GM12892 (cell line): ENCODE measurements at regions not wholly inside any gene's neighbourhood (a gene's known extent, or its start where the extent isn't known, plus 50 kb on each side); places are given as distances from the start of the nearest gene placed in this dataset.
"Not testable (repeated sequence)": the region's sequence is repeated elsewhere in the genome, so short reads cannot be mapped to it uniquely, and the experiment has no call there.

ENCODE experiments used
- DNase-seq: peaks from one replicate; pipeline ENCODE4 v3.0.0; 2011; ENCODE audit not compliant: insufficient read length
- FAIRE-seq: peaks from 2 replicates; lab custom pipeline; 2011; peaks lifted over from hg19 to GRCh38; lab: Jason Lieb, UNC
- POLR2A ChIP-seq: IDR thresholded peaks from 2 replicates; pipeline ENCODE4 v1.6.1; 2011; ENCODE audit warnings: low read depth, low read length, control low read depth
- POLR2AphosphoS5 ChIP-seq: IDR thresholded peaks from 2 replicates; pipeline ENCODE4 v1.6.1; 2011; ENCODE audit warnings: low read depth, low read length, control low read depth
- TAF1 ChIP-seq: IDR thresholded peaks from 2 replicates; pipeline ENCODE4 v1.6.1; 2011; ENCODE audit warnings: low read depth, mild to moderate bottlenecking, control low read depth, low read length, borderline replicate concordance

GRCh38 chr6:140275725-140276124 lies 901.3 kb upstream of the CITED2 start:
- no peak for TF ChIP-seq POLR2A
- no peak for TF ChIP-seq POLR2AphosphoS5
- no peak for TF ChIP-seq TAF1
- DNase-seq (no peak), FAIRE-seq (no peak)

GRCh38 chr6:140274548-140274947 lies 900.1 kb upstream of the CITED2 start:
- DNase-seq, result no peak
- FAIRE-seq, result no peak
- TF ChIP-seq TAF1 (no peak), POLR2AphosphoS5 (no peak), POLR2A (no peak)

GRCh38 chr6:140271759-140272377 lies 897.4 kb upstream of the CITED2 start:
- DNase-seq, result no peak
- TF ChIP-seq POLR2AphosphoS5 (no peak), TAF1 (no peak), POLR2A (no peak)
- FAIRE-seq, result peak; percentile 64

- no peak for FAIRE-seq
- TF ChIP-seq POLR2A (no peak), TAF1 (no peak), POLR2AphosphoS5 (no peak)
- no peak for DNase-seq
Measured at GRCh38 chr6:140269591-140270165, 895.2 kb upstream of the CITED2 start.

- DNase-seq (no peak), FAIRE-seq (no peak)
- TF ChIP-seq POLR2A (no peak), POLR2AphosphoS5 (no peak), TAF1 (no peak)
Measured at GRCh38 chr6:140264431-140264830, 890.0 kb upstream of the CITED2 start.

- FAIRE-seq, DNase-seq: not testable (repeated sequence)
Measured at GRCh38 chr6:140258302-140258701, 883.9 kb upstream of the CITED2 start.

GRCh38 chr6:140256248-140256647 lies 881.8 kb upstream of the CITED2 start:
- no peak for FAIRE-seq
- DNase-seq, result no peak
- TF ChIP-seq TAF1 (no peak), POLR2AphosphoS5 (no peak), POLR2A (no peak)

GRCh38 chr6:140253096-140253495 lies 878.6 kb upstream of the CITED2 start:
- DNase-seq (no peak), FAIRE-seq (no peak)
- TF ChIP-seq POLR2AphosphoS5, result no peak
- TF ChIP-seq TAF1, result no peak
- no peak for TF ChIP-seq POLR2A

- DNase-seq (no peak), FAIRE-seq (no peak)
- TF ChIP-seq POLR2AphosphoS5, result no peak
- no peak for TF ChIP-seq POLR2A
- no peak for TF ChIP-seq TAF1
Measured at GRCh38 chr6:140252099-140252498, 877.7 kb upstream of the CITED2 start.

GRCh38 chr6:140245296-140246040 lies 871.0 kb upstream of the CITED2 start:
- no peak for FAIRE-seq
- TF ChIP-seq POLR2AphosphoS5 (no peak), TAF1 (no peak), POLR2A (no peak)
- no peak for DNase-seq

GRCh38 chr6:140237251-140237650 lies 862.8 kb upstream of the CITED2 start:
- DNase-seq, result no peak
- no peak for FAIRE-seq

GRCh38 chr6:140236732-140237131 lies 862.3 kb upstream of the CITED2 start:
- no peak for DNase-seq
- TF ChIP-seq TAF1 (no peak), POLR2AphosphoS5 (no peak), POLR2A (no peak)
- FAIRE-seq, result no peak

More at GRCh38 chr6:140237251-140237650, 862.8 kb upstream of the CITED2 start:
- TF ChIP-seq POLR2AphosphoS5 (no peak), POLR2A (no peak), TAF1 (no peak)
